HEK293T (cell line): ENCODE measurements at regions not wholly inside any gene's neighbourhood (a gene's known extent, or its start where the extent isn't known, plus 50 kb on each side); places are given as distances from the start of the nearest gene placed in this dataset.

Experiments used
- ARNT ChIP-seq: fragments of 450-650 bp; IDR thresholded peaks from 2 replicates; pipeline ENCODE4 v1.6.1; 2017; ENCODE audit warnings: mild to moderate bottlenecking
- BHLHE40 ChIP-seq: fragments of 450-650 bp; IDR thresholded peaks from 2 replicates; pipeline ENCODE4 v1.6.1; 2016; ENCODE audit warnings: mild to moderate bottlenecking, moderate library complexity, borderline replicate concordance
- CTBP1 ChIP-seq: fragments of 450-650 bp; IDR thresholded peaks from 2 replicates; pipeline ENCODE4 v1.6.1; 2016; ENCODE audit warnings: borderline replicate concordance
- FOXK2 ChIP-seq: fragments of 450-650 bp; IDR thresholded peaks from 2 replicates; pipeline ENCODE4 v1.6.1; 2016; ENCODE audit warnings: mild to moderate bottlenecking
- FOXM1 ChIP-seq: fragments of 450-650 bp; IDR thresholded peaks from 2 replicates; pipeline ENCODE4 v1.6.1; 2017; ENCODE audit warnings: mild to moderate bottlenecking, borderline replicate concordance
- LEF1 ChIP-seq: fragments of 450-650 bp; IDR thresholded peaks from 2 replicates; pipeline ENCODE4 v1.6.1; 2017; ENCODE audit warnings: mild to moderate bottlenecking, borderline replicate concordance
- NFRKB ChIP-seq: fragments of 450-650 bp; IDR thresholded peaks from 2 replicates; pipeline ENCODE4 v1.6.1; 2016; ENCODE audit warnings: mild to moderate bottlenecking, moderate library complexity
- SP1 ChIP-seq: fragments of 450-650 bp; IDR thresholded peaks from 2 replicates; pipeline ENCODE4 v1.6.1; 2017
- SUZ12 ChIP-seq: fragments of 450-650 bp; IDR thresholded peaks from 2 replicates; pipeline ENCODE4 v1.6.1; 2016; ENCODE audit warnings: mild to moderate bottlenecking
- TARDBP ChIP-seq: fragments of 450-650 bp; IDR thresholded peaks from 2 replicates; pipeline ENCODE4 v1.6.1; 2016
- ZNF384 ChIP-seq: fragments of 450-650 bp; IDR thresholded peaks from 2 replicates; pipeline ENCODE4 v1.6.1; 2016

GRCh38 chr1:177871613-177872307 lies 98.1 kb downstream of the SEC16B start:
- TF ChIP-seq BHLHE40: no peak
- no peak for TF ChIP-seq SP1
- TF ChIP-seq ARNT: no peak
- no peak for TF ChIP-seq LEF1
- TF ChIP-seq TARDBP: no peak
- TF ChIP-seq FOXK2: no peak
- TF ChIP-seq FOXM1: no peak
- no peak for TF ChIP-seq NFRKB
- no peak for TF ChIP-seq CTBP1
- TF ChIP-seq SUZ12: no peak
- no peak for TF ChIP-seq ZNF384
